EH (cell line): ENCODE measurements at regions not wholly inside any gene's neighbourhood (a gene's known extent, or its start where the extent isn't known, plus 50 kb on each side); places are given as distances from the start of the nearest gene placed in this dataset.
"Not testable (repeated sequence)": the region's sequence is repeated elsewhere in the genome, so short reads cannot be mapped to it uniquely, and the experiment has no call there.

Experiments used
- DNase-seq: peaks from one replicate; pipeline ENCODE4 v3.0.0-alpha.2; 2015; ENCODE audit warnings: low read depth

DNA sequence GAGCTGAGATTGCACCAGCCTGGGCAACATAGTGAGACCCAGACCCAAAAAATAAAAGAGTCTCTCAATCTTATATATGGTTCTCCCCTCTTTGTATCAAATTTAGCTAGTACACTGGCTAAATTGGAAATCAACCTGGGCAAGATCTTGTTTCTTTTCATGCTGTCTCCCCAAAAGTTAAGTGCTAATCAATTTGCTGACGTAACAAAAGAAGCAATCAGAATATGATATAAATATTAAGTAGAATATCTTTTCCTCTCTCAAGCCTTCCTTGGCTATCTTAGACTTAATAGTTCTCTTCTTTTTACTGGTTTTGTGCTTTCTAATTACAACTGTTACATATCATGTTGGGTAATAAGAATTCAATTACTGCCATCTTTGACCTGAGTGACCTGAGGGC is 258.9 kb downstream of the KCNRG start:
- DNase-seq, result no peak

DNA sequence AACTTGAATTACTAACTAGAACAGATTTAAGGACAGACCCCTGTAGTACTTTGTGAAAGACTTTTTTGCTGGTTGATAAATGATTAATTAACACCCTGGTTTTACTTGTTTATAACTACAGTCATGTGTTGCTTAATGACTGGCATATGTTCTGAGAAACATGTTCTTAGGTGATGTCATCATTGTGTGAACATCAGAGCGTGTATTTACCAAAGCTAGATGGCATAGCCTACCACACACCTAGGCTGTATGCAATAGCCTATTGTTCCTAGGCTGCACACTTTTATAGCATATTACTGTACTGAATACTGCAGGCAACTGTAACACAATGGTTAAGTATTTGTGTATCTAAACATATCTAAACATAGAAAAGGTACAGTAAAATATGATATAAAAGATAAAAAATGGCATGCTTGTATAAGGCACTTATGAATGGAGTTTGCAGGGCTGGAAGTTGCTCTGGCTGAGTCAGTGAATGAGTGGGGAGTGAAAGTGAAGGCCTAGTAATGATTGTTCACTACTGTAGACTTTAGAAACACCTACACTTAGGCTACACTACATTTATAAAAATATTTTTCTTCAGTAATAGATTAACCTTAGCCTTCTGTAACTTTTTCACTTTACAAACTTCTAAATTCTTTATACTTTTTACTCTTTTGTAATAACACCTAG is 260.3 kb downstream of the KCNRG start:
- DNase-seq, result no peak

DNA sequence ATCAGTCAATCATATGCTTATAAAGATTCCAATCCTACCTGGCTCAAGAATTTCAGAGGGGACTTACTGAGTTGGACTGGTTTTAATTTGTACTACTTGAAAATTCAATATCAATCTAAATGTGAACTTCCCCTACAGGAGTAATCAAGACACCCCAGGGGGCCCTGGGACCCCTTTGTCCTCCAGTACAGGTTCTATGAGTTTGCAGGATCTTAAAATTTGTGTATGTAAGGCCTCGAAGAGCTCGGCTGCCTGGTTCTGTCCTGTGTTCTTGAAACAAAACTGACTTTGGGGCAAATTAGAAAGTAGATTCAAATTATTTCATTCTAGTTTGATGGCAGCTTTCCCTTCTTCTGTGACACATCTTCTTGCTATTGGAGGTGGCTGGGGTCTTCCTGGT is 261.3 kb downstream of the KCNRG start:
- no peak for DNase-seq

DNA sequence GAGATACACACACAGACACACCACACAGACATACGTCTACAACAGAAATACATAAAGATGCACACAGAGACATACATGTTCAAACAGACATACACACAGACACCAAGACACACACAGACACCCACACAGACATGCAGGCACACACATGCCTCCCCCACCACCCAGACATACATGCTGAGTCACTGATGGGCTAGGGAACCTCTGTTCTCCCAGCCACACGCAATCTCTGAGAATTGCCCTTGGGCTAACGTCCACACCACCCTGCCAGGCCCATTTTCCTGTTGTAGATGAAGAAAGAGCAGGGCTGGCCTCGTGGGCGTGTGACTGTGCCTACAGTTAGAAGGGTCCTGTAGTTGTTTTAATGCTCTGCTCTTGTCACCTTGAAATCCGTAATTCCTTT is 261.9 kb downstream of the KCNRG start:
- DNase-seq, result peak; percentile 3

DNA sequence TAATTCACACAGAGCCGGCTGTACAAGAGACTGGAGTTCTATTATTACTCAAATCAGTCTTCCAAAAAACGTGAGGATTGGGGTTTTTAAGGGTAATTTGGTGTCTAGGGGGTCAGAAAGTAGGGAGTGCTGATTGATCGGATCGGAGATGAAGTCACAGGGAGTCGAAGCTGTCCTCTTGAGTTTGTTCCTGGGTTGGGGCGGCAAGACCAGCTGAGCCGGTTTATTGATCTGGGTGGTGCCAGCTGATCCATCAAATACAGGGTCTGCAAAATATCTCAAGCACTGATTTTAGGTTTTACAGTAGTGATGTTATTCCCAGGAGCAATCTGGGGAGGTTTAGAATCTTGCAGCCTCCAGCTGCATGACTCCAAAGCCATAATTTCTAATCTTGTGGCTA is 262.7 kb downstream of the KCNRG start:
- DNase-seq, result no peak

DNA sequence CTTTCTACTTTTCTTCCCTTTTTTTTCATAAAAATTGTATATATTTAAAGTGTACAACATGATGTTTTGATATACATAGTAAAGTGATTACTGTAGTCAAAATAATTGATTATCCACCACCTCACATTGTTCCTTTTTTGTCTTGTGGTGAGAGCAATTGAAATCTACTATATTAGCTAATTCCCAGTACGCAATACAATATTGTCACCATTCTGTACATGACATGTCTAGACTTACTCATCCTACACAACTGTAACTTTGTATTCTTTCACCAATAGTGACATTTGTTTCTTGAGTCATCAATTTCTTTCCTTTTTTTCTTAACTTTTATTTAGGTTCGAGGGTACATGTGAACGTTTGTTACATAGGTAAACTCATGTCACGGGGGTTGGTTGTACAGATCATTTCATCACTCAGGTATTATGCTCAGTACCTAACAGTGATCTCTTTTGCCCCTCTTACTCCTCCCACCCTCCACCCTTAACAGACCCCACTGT is 265.2 kb downstream of the KCNRG start:
- no peak for DNase-seq

DNA sequence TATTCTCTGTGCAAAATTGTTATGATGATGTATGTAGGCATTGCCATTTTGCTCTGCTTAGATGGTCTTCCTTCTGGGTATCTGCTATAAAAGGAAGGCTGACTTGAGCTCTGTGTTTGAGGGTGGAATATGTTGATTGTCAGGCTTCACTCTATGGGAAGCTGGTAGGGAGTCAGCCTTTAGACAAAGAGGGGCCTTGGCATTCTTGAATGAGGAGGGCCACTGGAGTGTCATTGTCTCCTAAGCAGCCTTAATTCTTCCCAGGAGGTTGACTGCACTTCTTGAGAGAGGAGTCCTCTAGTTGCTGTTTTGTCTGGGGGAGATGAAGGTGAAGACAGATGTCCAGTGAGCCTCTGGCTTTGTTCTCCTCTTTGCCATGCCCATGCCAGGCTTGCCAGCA is 266.8 kb downstream of the KCNRG start:
- no peak for DNase-seq

DNA sequence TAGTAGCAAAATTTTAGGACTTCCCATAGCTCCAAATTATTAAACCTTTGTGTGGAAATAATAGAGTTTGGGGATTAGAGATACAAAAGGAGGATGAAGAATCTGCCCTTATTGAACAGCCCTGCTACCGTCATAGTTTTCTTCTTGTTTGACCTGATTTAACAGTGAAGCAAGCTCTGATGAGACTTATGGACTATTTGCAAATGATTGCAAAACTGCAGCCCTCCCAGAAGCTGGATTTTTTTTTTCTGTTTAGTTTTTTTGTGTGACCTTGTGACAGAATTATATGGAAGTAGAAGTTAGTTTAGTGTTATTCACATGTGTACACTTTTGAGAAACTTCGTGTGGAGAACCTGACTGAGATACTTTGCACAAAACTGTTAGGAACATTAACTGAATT is 267.8 kb downstream of the KCNRG start:
- no peak for DNase-seq

DNA sequence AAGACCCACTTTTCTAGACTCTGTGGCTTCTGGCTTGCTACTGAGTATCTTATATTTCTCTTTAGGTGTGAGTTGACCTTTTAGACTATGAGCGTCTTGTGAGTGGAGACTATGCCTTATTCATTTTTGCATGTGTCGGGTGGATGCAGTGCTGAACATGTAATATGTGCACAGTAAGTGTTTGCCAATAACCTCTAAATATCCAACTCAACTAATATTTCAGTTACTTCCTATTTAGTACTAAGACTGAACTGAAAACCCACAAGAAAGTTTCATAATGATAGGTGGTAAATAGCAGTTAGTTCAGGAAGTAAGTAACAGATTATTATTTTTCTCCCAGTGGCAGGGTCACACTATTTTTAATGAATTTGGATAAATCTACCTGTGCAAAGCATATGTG is 269.3 kb downstream of the KCNRG start:
- DNase-seq, result no peak

DNA sequence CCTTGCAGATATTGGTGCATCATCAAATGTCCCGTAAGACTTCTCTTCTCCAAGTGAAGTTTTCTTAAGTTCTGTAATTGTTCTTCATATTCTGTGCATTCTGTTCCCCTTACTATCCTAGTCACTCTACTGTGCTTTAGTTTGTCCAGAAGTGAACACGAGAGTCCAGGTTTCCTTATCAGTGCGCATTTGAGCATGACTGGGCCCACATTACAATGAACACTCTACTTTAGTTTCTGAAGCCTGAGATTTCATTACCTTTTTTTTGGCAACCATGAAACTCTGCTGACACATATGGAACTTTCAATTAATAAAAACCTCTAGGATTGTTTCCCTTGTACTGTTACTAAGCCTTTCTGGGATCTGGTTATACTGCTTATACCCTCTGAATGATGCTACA is 270.0 kb downstream of the KCNRG start:
- no peak for DNase-seq

DNA sequence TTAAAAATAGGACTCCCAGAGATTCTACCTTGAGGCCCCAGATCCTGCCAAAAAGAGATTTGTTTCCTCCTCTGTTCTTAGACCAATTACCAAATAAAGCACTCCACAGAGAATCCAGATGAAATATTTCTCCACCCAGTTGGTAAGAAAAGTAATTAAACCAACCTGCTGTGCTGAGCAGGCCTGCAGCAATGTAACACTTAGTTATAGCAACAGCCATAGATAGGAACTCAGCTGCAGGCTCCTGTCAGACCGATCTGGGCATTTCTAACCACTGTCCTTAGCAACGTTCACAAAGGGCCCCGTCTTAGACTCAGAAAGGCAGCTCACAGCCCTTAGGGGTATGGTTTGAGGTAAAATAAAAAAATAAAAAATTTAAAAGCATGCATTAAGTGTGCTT is 271.1 kb downstream of the KCNRG start:
- no peak for DNase-seq

DNA sequence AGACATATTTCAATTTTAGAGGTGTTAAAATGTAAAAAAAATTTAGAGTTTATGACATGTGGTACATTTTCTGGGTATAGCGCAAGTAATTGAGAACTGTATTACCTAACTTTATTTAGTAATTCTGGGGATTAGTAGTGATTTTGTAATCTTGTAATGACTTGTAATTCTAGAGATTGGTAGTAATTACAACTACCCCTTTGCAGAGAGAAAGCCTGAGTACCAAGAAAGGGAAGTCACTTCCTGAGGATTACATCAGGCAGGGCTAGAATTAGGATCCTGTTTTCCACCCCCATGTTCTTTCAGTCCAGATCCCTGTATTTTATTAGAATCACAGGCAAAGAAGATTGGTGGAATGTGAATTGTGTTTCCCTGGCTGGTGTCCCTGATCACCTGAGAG is 274.9 kb downstream of the KCNRG start:
- DNase-seq, result no peak

DNA sequence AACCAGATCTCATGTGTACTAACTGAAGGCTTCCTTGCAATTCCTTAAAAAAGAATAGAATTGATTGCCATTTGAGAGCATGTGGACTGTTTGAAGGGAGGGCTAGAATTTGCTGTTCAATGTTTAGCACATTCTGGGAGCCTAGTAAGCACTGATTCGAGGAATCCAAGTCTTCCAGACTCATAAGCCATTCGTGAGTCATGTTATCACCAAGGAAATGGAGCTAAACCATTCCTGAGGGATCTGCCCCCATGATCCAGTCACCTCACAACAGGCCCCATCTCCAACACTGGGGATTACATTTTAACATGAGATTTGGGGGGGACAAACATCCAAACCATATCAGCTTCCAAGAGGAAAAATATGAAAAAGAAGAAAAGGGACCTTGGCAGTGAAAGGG is 276.4 kb downstream of the KCNRG start:
- DNase-seq, result peak; percentile 6

DNA sequence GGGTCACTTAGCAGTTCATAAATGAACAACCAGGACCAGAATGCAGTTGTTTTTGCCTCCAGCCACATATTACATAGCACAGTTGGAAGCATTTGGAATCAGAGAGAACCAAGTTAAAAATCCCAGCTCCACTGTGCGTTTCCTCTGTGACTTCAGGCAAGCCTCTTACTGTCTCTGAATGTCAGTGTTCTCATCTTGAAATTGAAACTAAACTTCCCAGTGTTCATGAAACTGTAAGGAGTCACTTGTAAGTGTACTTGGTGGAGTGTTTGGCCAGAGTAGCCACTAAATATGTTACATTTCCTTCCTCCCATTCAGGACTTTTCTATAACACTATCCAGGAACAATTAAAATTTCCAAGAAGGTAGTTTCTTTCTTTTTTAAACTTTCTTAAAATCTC is 276.8 kb downstream of the KCNRG start:
- DNase-seq, result no peak

DNA sequence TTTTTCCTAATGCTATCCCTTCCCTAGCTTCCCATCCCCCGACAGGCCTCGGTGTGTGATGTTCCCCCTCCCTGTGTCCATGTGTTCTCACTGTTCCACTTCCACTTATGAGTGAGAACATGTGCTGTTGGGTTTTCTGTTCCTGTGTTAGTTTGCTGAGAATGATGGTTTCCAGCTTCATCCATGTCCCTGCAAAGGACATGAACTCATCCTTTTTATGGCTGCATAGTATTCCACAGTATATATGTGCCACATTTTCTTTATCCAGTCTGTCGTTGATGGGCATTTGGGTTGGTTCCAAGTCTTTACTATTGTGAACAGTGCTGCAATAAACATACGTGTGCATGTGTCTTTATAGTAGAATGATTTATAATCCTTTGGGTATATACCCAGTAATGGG is 279.2 kb downstream of the KCNRG start:
- DNase-seq, result not testable (repeated sequence)

DNA sequence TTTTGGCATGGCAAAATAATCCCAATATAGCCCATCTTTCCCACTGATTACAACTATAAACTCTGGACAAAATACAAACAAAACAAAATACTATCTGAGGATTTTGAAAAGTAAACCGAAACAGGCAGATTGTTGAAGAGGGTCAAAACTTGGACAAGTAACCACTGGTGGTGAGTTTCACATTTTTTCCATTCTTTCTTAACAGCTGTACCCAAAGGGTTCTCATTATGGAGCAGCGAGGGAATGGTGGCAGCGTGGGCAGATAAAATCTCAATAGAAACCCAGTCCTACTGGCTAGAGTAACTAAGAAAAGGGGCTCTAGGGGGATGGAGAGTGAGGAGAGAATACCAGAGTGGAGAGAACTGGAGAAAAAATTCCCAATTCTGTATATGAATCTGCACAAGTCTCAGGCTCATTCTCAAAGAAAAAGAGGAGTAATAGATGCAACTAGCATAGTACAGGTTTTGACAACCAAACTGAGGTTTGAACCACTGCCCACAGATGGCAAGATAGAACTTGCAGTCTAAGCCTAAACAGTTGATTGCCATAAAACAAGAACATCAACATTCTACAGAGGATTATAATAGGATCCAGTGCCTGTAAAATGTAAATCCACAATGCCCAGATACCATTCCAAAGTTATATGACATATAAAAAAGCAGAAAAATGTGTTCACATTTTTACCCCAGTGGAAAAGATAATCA is 284.5 kb downstream of the KCNRG start:
- peak; percentile 9 for DNase-seq

DNA sequence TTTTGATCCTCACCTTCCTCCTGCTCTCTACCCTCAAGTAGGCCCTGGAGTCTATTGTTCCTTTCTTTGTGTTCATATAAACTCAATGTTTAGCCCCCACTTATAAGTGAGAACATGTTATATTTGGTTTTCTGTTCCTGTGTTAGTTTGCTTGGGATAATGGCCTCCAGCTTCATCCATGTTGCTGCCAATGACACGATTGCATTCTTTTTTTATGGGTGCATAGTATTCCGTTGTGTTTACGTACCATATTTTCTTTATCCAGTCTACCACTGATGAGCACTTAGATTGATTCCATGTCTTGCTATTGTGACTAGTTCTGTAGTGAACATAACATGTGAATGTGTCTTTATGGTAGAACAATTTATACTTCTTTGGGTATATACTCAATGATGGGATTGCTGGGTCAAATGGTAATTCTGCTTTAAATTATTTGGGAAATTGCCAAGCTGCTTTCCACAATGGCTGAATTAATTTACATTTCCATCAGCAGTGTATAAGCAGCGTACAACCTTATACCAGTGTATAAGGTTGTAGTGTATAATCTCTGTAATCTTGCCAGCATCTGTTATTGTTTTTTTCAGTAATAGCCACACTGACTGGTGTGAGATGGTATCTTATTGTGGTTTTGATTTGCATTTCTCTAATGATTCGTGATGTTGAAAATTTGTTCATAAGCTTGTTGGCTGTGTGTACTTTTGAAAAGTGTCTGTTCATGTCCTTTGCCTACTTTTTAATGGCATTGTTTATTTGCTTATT is 288.9 kb downstream of the KCNRG start:
- no peak for DNase-seq

DNA sequence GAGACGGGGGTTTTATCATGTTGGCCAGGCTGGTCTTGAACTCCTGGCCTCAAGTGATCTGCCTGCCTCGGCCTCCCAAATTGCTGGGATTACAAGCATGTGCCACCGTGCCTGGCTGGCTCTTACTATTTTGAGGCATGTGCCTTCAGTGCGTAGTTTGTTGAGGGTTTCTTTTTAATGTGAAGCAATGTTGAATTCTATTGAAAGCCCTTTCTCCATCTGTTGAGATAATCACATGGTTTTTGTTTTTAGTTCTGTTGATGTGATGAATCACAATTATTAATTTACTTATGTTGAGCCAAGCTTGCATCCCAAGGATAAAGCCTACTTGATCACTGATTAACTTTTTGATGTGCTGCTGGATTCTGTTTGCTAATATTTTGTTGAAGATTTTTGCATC is 290.9 kb downstream of the KCNRG start:
- no peak for DNase-seq

DNA sequence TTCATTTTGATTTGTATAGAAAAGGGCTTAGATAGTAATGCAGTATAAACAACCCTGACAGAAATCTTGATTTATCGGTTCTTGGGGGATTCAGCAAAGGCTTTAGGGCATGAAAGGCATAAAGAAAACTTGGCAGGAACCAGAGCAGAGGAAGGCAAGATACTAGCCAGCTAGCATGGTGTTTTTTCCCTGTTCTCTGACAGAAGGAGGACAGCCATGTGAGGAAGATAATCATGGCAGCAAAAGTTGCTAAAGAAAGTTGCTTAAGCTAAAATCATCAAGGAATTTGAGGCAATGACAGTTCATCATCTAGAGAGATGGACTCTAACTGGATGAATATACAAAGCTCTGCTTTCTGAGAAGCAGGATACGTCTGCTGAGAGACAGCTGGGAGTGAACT is 294.1 kb downstream of the KCNRG start:
- no peak for DNase-seq

DNA sequence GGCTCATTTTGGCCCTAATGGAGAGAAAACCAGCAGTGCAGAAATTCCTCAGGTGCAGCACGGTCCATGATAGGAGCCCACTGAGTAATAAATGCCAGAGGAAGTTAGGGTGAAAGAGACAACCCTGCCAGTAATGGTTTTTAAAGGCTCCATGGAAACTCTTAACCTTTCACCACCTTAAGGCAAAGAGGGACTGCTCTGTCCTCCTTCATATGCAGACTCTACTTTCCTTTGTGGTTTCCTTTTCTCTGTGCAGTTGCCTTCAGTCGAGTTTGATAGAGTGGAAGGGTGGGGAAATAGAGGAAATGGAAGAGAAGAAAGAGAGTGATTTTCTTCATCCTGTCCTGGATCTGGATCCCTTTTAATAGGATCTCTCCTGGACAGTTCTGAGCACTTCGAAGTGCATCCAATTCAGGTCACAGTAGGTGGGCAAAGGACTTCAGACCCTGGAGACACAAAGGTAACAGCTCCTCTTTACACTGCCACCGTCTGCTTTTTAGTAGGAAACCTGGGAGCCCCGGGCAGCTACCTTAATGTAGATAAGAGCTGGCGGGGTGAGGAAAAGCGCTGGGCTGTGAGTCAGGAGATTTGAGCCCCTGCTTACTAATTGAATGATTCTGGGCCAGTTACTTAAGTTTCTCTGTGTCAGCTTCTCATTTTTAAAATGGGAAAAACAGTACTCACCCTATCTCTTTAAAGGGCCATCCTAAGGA is 294.8 kb downstream of the KCNRG start:
- no peak for DNase-seq

DNA sequence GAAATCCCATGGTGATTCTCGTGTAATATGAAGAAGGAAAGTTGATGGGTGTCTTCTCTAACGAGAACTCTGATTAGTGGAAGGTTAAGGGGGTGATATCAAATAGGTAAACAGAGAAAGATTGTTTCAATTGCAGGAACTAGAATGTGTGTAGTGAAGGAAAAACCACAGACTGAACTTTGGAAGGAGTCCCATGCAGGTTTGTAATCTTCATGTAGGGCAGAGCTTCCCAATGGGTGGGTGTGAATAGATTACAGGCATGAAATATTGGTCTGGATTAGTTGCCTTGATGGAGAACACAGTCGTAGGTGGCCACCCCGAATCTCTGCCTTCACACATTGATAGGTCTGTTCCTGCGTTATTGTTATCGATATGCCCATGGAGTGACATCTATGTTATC is 295.5 kb downstream of the KCNRG start:
- no peak for DNase-seq

DNA sequence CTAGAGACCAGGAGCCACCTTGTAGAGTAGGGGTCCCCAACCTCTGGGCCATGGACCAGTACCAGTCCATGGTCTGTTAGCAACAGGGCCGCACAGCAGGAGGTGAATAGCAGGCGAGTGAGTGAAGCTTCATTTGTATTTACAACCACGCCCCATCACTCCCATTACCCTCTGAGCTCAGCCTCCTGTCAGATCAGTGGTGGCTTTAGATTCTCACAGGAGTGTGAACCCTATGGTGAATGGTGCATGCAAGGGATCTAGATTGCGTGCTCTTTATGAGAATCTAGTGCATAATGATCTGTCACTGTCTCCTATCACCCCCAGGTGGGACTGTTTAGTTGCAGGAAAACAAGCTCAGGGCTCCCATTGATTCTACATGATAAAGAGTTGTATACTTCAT is 303.6 kb downstream of the KCNRG start:
- no peak for DNase-seq
